ENCODE measurements at regions not wholly inside any gene's neighbourhood (a gene's known extent, or its start where the extent isn't known, plus 50 kb on each side); places are given as distances from the start of the nearest gene placed in this dataset.
"Not testable (repeated sequence)": the region's sequence is repeated elsewhere in the genome, so short reads cannot be mapped to it uniquely, and the experiment has no call there.

DNA sequence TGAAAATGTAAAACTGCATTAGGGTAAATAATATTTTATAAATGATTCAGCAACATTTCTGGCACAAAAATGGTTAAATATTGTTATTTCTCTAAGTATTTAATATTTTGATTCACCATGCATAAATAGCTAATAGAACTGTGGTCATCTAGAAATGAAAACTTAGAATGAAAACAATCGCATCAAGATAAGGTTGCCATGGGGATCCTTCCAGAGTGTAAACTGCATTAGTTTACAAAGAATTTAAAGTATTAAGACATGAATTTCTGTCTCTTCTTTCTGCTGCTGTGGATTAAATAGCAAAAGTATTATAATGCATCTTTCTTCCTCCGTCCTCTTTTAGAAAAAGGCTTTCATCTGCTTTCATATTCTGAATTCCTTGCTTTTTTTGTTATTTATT is 1064.6 kb upstream of the SLIT2 start:
- Mint-ChIP-seq H3K27ac (no peak overlapping the region), H3K36me3 (ENCODE audit: insufficient read depth) (no peaks in the 10 kb centered on the region), H3K4me1 (ENCODE audit: low read depth in 2 of 2) (no peaks in the 10 kb centered on the region), H3K9me3 (peaks cover under 1 to 6% of the 10 kb centered on the region in 2 donors), H3K27me3 (no peaks in the 10 kb centered on the region), H3K4me3 (no peak overlapping the region)
- no peak for ATAC-seq (replicated peaks)
- DNase-seq = no peak

- not testable (repeated sequence) for H3K27ac Mint-ChIP-seq; DNase-seq; H3K27me3 Mint-ChIP-seq; H3K4me1 Mint-ChIP-seq (ENCODE audit: low read depth in 2 of 2); ATAC-seq (replicated peaks); H3K4me3 Mint-ChIP-seq; H3K36me3 Mint-ChIP-seq (ENCODE audit: insufficient read depth)
- H3K9me3 Mint-ChIP-seq = peaks cover 11 to 18% of the 10 kb centered on the region in 2 donors
Observed at GRCh38 chr4:19181631-19182030, 1070.1 kb upstream of the SLIT2 start.

DNA sequence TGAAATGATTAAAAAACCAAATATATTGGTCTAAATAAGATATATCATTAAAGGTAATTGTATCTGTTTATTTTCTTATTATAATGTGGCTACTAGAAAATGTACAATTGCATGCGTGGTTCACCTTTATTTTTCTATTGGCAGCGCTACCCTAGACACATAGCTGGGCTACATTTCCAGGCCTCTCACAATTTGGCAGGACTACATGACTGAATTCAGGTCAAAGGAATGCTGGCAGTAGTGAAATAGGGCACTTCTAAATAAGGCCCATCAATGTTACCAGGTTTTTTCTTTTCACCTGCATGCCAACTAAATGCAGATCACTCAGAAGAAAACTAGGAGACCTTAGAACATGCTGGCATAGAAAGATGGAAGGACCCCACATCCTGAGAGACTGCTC is 1072.9 kb upstream of the SLIT2 start:
- DNase-seq (no peak), ATAC-seq (replicated peaks) (no peak)
- H3K9me3 Mint-ChIP-seq = peaks cover 11 to 12% of the 10 kb centered on the region in 2 donors
- no peak overlapping the region for H3K4me3 Mint-ChIP-seq
- H3K4me1 Mint-ChIP-seq (ENCODE audit: low read depth in 2 of 2) = no peaks in the 10 kb centered on the region
- no peaks in the 10 kb centered on the region for H3K27me3 Mint-ChIP-seq
- no peaks in the 10 kb centered on the region for H3K36me3 Mint-ChIP-seq (ENCODE audit: insufficient read depth)
- H3K27ac Mint-ChIP-seq = no peak overlapping the region

- Mint-ChIP-seq H3K9me3 (peaks cover 11 to 12% of the 10 kb centered on the region in 2 donors), H3K4me1 (ENCODE audit: low read depth in 2 of 2) (no peaks in the 10 kb centered on the region), H3K4me3 (no peak overlapping the region), H3K36me3 (ENCODE audit: insufficient read depth) (no peaks in the 10 kb centered on the region), H3K27ac (no peak overlapping the region), H3K27me3 (no peaks in the 10 kb centered on the region)
- DNase-seq (no peak), ATAC-seq (replicated peaks) (no peak)
Observed at GRCh38 chr4:19177616-19178015, 1074.1 kb upstream of the SLIT2 start.

DNA sequence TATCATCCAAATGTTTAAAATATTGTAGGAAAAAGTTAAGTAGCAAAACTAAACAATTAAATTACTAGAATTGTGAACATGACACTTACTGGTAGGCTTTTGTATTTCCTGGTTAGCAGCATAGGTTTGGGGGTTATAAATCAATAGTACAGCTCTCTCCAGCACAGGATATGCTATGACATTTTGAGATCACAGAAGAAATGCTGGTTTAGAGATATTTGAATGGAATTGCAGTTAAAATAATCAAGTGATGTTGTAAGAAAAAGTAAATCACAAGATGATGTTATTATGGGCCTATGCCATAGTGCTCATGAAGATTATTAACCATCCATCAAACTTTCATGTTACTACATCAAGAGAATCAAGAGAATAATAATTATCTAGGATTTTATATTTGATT is 1079.9 kb upstream of the SLIT2 start:
- DNase-seq (no peak), ATAC-seq (replicated peaks) (no peak)
- Mint-ChIP-seq H3K27me3 (no peaks in the 10 kb centered on the region), H3K4me1 (ENCODE audit: low read depth in 2 of 2) (no peaks in the 10 kb centered on the region), H3K27ac (no peak overlapping the region), H3K36me3 (ENCODE audit: insufficient read depth) (no peaks in the 10 kb centered on the region), H3K4me3 (no peak overlapping the region), H3K9me3 (peaks cover 5 to 12% of the 10 kb centered on the region in 2 donors)

DNA sequence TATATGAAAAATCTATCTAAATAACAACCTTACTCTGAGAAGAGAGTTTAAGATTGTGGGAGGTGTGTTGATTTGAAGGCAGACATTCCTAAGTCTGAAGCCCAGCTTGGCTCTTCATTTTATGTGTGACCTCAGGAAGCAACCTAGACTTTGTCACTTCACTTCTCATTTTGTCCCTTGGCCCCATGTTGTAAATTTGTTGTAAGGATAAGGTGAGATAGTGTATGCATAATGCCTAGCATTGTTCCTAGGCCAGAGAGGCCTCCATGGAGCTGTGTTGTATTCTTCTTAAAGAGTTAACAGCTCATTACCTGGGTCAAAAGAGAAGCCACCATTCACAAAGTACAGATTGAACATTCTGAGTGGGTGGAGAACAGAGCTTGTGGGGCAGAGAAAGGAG is 1084.4 kb upstream of the SLIT2 start:
- Mint-ChIP-seq H3K27ac (no peak overlapping the region), H3K36me3 (ENCODE audit: insufficient read depth) (no peaks in the 10 kb centered on the region), H3K4me3 (no peak overlapping the region), H3K27me3 (no peaks in the 10 kb centered on the region), H3K4me1 (ENCODE audit: low read depth in 2 of 2) (no peaks in the 10 kb centered on the region), H3K9me3 (peaks cover 8 to 12% of the 10 kb centered on the region in 2 donors)
- no peak for DNase-seq
- no peak for ATAC-seq (replicated peaks)

- Mint-ChIP-seq H3K27ac (no peak overlapping the region), H3K4me3 (no peak overlapping the region), H3K4me1 (ENCODE audit: low read depth in 2 of 2) (no peaks in the 10 kb centered on the region), H3K36me3 (ENCODE audit: insufficient read depth) (no peaks in the 10 kb centered on the region), H3K9me3 (peaks cover 16 to 30% of the 10 kb centered on the region in 2 donors), H3K27me3 (no peaks in the 10 kb centered on the region)
- ATAC-seq (replicated peaks) = no peak
- no peak for DNase-seq
Observed at GRCh38 chr4:19164334-19164733, 1087.4 kb upstream of the SLIT2 start.

- H3K27ac Mint-ChIP-seq = no peak overlapping the region
- no peak for DNase-seq
- no peaks in the 10 kb centered on the region for H3K27me3 Mint-ChIP-seq
- H3K9me3 Mint-ChIP-seq = peaks cover 15 to 25% of the 10 kb centered on the region in 2 donors
- no peaks in the 10 kb centered on the region for H3K36me3 Mint-ChIP-seq (ENCODE audit: insufficient read depth)
- no peak for ATAC-seq (replicated peaks)
- no peak overlapping the region for H3K4me3 Mint-ChIP-seq
- H3K4me1 Mint-ChIP-seq (ENCODE audit: low read depth in 2 of 2) = no peaks in the 10 kb centered on the region
Observed at GRCh38 chr4:19159874-19160273, 1091.8 kb upstream of the SLIT2 start.

DNA sequence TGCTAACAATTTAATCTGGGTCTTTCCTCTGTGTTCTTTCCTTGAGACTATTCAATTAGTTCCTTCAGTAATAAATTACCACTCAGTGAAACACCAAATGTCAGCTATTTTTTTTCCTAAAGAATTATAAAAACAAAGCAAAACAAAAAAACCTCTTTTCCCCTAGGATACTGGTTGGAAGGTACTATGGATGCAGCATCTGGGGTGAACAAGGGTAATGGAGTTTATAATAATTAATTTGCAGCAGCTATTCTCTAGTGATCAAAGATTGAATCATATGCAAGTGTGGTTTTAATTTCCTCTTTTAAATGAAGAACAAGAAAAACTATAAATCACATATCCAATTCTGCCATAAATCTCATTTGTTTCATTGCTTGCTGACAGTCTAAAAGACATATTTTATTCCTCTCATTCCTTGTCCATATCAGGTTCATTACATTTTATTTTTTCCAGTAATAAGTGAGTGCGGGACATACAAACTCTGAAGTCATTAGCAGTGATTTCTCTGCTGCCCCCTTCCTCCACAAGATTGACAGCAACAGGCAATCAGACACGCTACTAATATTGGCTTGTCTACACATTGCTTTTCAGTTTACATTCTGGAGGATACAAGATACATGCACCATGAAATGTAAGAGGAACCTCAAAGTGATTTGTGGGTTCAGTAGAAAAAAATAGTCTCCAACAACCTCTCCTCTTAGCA is 1093.4 kb upstream of the SLIT2 start:
- DNase-seq (no peak), ATAC-seq (replicated peaks) (no peak)
- H3K27ac Mint-ChIP-seq = no peak overlapping the region
- H3K4me1 Mint-ChIP-seq (ENCODE audit: low read depth in 2 of 2) = no peaks in the 10 kb centered on the region
- H3K36me3 Mint-ChIP-seq (ENCODE audit: insufficient read depth) = no peaks in the 10 kb centered on the region
- H3K27me3 Mint-ChIP-seq = no peaks in the 10 kb centered on the region
- H3K9me3 Mint-ChIP-seq = peaks cover 18 to 26% of the 10 kb centered on the region in 2 donors
- no peak overlapping the region for H3K4me3 Mint-ChIP-seq

- Mint-ChIP-seq H3K9me3 (peaks cover 18 to 21% of the 10 kb centered on the region in 2 donors), H3K27me3 (no peaks in the 10 kb centered on the region), H3K4me3 (no peak overlapping the region), H3K27ac (no peak overlapping the region), H3K4me1 (ENCODE audit: low read depth in 2 of 2) (no peaks in the 10 kb centered on the region), H3K36me3 (ENCODE audit: insufficient read depth) (no peaks in the 10 kb centered on the region)
- ATAC-seq (replicated peaks) = no peak
- no peak for DNase-seq
Observed at GRCh38 chr4:19156786-19157185, 1094.9 kb upstream of the SLIT2 start.

DNA sequence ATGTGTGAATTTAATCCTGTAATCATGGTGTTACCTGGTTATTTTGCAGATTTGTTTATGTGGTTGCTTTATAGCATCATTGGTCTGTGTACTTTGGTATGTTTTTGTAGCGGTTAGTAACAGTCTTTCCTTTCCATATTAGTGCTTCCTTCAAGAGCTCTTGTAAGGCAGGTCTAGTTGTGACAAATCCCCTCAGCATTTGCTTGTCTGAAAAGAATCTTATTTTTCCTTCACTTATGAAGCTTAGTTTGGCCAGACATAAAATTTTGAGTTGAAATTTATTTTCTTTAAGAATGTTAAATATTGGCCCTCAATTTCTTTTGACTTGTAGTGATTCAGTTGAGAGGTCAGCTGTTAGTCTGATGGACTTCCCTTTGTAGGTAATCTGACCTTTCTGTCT is 1096.1 kb upstream of the SLIT2 start:
- DNase-seq (no peak), ATAC-seq (replicated peaks) (no peak)
- H3K9me3 Mint-ChIP-seq = peaks cover 14 to 16% of the 10 kb centered on the region in 2 donors
- no peaks in the 10 kb centered on the region for H3K4me1 Mint-ChIP-seq (ENCODE audit: low read depth in 2 of 2)
- no peak overlapping the region for H3K4me3 Mint-ChIP-seq
- H3K27ac Mint-ChIP-seq = no peak overlapping the region
- no peaks in the 10 kb centered on the region for H3K27me3 Mint-ChIP-seq
- H3K36me3 Mint-ChIP-seq (ENCODE audit: insufficient read depth) = no peaks in the 10 kb centered on the region

DNA sequence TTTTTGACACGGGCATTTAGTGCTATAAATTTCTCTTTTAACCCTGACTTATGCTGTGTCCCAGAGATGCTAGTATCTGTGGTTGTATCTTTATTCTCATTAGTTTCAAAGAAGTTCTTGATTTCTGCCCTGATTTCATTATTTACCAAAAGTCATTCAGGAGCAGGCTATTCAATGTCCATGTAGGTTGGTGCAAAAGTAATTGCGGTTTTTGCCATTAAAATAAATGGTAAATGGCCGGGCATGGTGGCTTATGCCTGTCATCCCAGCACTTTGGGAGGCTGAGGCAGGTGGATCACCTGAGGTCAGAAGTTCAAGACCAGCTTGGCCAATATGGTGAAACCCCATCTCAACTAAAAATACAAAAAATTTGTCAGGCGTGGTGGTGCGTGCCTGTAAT is 1097.4 kb upstream of the SLIT2 start:
- DNase-seq; H3K4me1 Mint-ChIP-seq (ENCODE audit: low read depth in 2 of 2); H3K4me3 Mint-ChIP-seq; ATAC-seq (replicated peaks); H3K27ac Mint-ChIP-seq; H3K36me3 Mint-ChIP-seq (ENCODE audit: insufficient read depth); H3K27me3 Mint-ChIP-seq: not testable (repeated sequence)
- peaks cover 10 to 17% of the 10 kb centered on the region in 2 donors for H3K9me3 Mint-ChIP-seq

DNA sequence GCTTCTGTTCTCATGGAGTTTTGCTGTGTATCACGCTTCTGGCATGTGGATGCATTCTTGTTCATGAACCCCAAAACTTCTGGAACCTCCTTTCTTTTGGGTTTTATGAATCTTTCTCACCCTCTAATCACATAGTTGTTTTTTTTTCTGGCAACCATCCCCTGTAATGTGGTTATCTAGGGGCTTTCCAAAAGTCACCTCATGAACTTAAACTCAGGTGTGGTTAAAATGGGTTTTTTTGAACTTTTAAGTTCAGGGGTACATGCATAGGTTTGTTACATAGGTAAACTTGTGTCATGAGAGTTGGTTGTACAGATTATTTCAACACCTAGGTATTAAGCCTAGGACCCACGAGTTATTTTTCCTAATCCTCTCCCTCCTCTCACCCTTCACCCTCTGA is 1099.4 kb upstream of the SLIT2 start:
- Mint-ChIP-seq H3K4me1 (ENCODE audit: low read depth in 2 of 2) (no peaks in the 10 kb centered on the region), H3K4me3 (no peak overlapping the region), H3K27me3 (no peaks in the 10 kb centered on the region), H3K27ac (no peak overlapping the region), H3K36me3 (ENCODE audit: insufficient read depth) (no peaks in the 10 kb centered on the region), H3K9me3 (peaks cover 12 to 19% of the 10 kb centered on the region in 2 donors)
- DNase-seq = no peak
- no peak for ATAC-seq (replicated peaks)

- Mint-ChIP-seq H3K27me3 (no peaks in the 10 kb centered on the region), H3K9me3 (peaks cover 14 to 19% of the 10 kb centered on the region in 2 donors), H3K36me3 (ENCODE audit: insufficient read depth) (no peaks in the 10 kb centered on the region), H3K27ac (no peak overlapping the region), H3K4me3 (no peak overlapping the region), H3K4me1 (ENCODE audit: low read depth in 2 of 2) (no peaks in the 10 kb centered on the region)
- ATAC-seq (replicated peaks) = no peak
- no peak for DNase-seq
Observed at GRCh38 chr4:19151684-19152083, 1100.0 kb upstream of the SLIT2 start.

Measured in effector memory CD8-positive, alpha-beta T cell (primary cell).